ENCODE measurements at regions not wholly inside any gene's neighbourhood (a gene's known extent, or its start where the extent isn't known, plus 50 kb on each side); places are given as distances from the start of the nearest gene placed in this dataset.
"Not testable (repeated sequence)": the region's sequence is repeated elsewhere in the genome, so short reads cannot be mapped to it uniquely, and the experiment has no call there.

GRCh38 chr12:93980711-93981110 lies 167.7 kb upstream of the PLXNC1 start:
- no peak for DNase-seq

GRCh38 chr12:93981411-93981810 lies 167.0 kb upstream of the PLXNC1 start:
- DNase-seq: no peak

- DNase-seq: no peak
Observed at GRCh38 chr12:93982771-93983315, 165.5 kb upstream of the PLXNC1 start.

- DNase-seq: no peak
Observed at GRCh38 chr12:93984005-93984404, 164.4 kb upstream of the PLXNC1 start.

GRCh38 chr12:93989949-93990348 lies 158.4 kb upstream of the PLXNC1 start:
- no peak for DNase-seq

GRCh38 chr12:93990832-93991803 lies 157.3 kb upstream of the PLXNC1 start:
- DNase-seq: no peak

GRCh38 chr12:93991829-93992461 lies 156.4 kb upstream of the PLXNC1 start:
- DNase-seq: no peak

- no peak for DNase-seq
Observed at GRCh38 chr12:93994721-93995120, 153.7 kb upstream of the PLXNC1 start.

- DNase-seq: no peak
Observed at GRCh38 chr12:93996321-93996720, 152.1 kb upstream of the PLXNC1 start.

- DNase-seq: no peak
Observed at GRCh38 chr12:94001691-94002090, 146.7 kb upstream of the PLXNC1 start.

GRCh38 chr12:94002925-94003324 lies 145.5 kb upstream of the PLXNC1 start:
- DNase-seq: not testable (repeated sequence)

- DNase-seq: peak in 2 of 4 experiments; percentile 55 to 71
Observed at GRCh38 chr12:94007833-94008232, 140.5 kb upstream of the PLXNC1 start.

GRCh38 chr12:94010307-94010706 lies 138.1 kb upstream of the PLXNC1 start:
- DNase-seq: no peak

- no peak for DNase-seq
Observed at GRCh38 chr12:94012071-94012470, 136.3 kb upstream of the PLXNC1 start.

GRCh38 chr12:94012590-94012989 lies 135.8 kb upstream of the PLXNC1 start:
- DNase-seq: no peak

- not testable (repeated sequence) for DNase-seq
Observed at GRCh38 chr12:94017247-94017646, 131.1 kb upstream of the PLXNC1 start.

- no peak for DNase-seq
Observed at GRCh38 chr12:94020335-94020734, 128.0 kb upstream of the PLXNC1 start.

- no peak for DNase-seq
Observed at GRCh38 chr12:94023879-94024278, 124.5 kb upstream of the PLXNC1 start.

- no peak for DNase-seq
Observed at GRCh38 chr12:94025068-94025467, 123.3 kb upstream of the PLXNC1 start.

- DNase-seq: no peak
Observed at GRCh38 chr12:94025756-94026155, 122.6 kb upstream of the PLXNC1 start.

GRCh38 chr12:94026596-94026995 lies 121.8 kb upstream of the PLXNC1 start:
- no peak for DNase-seq

- DNase-seq: no peak
Observed at GRCh38 chr12:94027561-94027960, 120.8 kb upstream of the PLXNC1 start.

GRCh38 chr12:94031763-94032162 lies 116.6 kb upstream of the PLXNC1 start:
- DNase-seq: no peak

- no peak for DNase-seq
Observed at GRCh38 chr12:94032368-94032767, 116.0 kb upstream of the PLXNC1 start.

Measured in activated CD4-positive, CD25-positive, alpha-beta regulatory T cell (primary cell).